SK-N-SH (cell line): ENCODE measurements at regions not wholly inside any gene's neighbourhood (a gene's known extent, or its start where the extent isn't known, plus 50 kb on each side); places are given as distances from the start of the nearest gene placed in this dataset.

Experiments used
- CTCF ChIA-PET: fragments of 300-600, 350-600 bp; formaldehyde crosslinking; extraction: SDS; loops from one replicate; lab custom pipeline; 2021; lab: Yijun Ruan, JAX
- POLR2A ChIA-PET: fragments of 350-600 bp; sonication (Branson Sonifier 250); formaldehyde crosslinking; extraction: SDS; loops from one replicate; lab custom pipeline; 2020; ENCODE audit warnings: antibody characterized with exemption, inconsistent platforms; lab: Yijun Ruan, JAX
- DNase-seq: peaks from one replicate; pipeline ENCODE4 v3.0.0; 2012
- H2AFZ ChIP-seq: fragments of 200-600 bp; sonication (generic); 2 replicates; pipeline ENCODE4 v1.8.1; 2016; ENCODE audit warnings: antibody characterized with exemption, mild to moderate bottlenecking, low read depth
- H3F3A ChIP-seq: fragments of 200-600 bp; sonication (generic); replicated peaks from 2 replicates; pipeline ENCODE3; 2016; ENCODE audit warnings: antibody characterized with exemption, mild to moderate bottlenecking; ENCODE audit not compliant: insufficient read depth
- H3K27ac ChIP-seq, 2 experiments: fragments of 200-500 bp in 1 of 2; fragments of 200-600 bp in 1 of 2; sonication (Bioruptor generic) in 1 of 2; sonication (generic), shearing (Covaris generic) in 1 of 2; 2 replicates each; pipeline versions ENCODE4 v1.5.1 to v1.6.1; 2014 to 2016; ENCODE audit warnings: low read depth in 2 of 2, inconsistent platforms in 1 of 2, low read length in 1 of 2, mild to moderate bottlenecking in 1 of 2, mixed read lengths in 1 of 2
- H3K27me3 ChIP-seq: fragments of 200-600 bp; sonication (generic), shearing (Covaris generic); 2 replicates; pipeline ENCODE4 v1.6.1; 2016; ENCODE audit warnings: mixed run types; ENCODE audit not compliant: insufficient read depth
- H3K36me3 ChIP-seq, 2 experiments: fragments of 200-500 bp in 1 of 2; fragments of 200-600 bp in 1 of 2; sonication (Bioruptor generic) in 1 of 2; sonication (generic) in 1 of 2; replicated peaks in 1 of 2; 2 replicates each; pipeline versions ENCODE3 to v1.5.1; 2014 to 2016; ENCODE audit warnings: low read length in 1 of 2, mild to moderate bottlenecking in 1 of 2; ENCODE audit not compliant: insufficient read depth in 2 of 2, control insufficient read depth in 1 of 2
- H3K4me1 ChIP-seq, 2 experiments: fragments of 200-500 bp in 1 of 2; fragments of 200-600 bp in 1 of 2; sonication (Bioruptor generic) in 1 of 2; sonication (generic), shearing (Covaris generic) in 1 of 2; 2 replicates each; pipeline versions ENCODE4 v1.5.1 to v1.6.1; 2014 to 2016; ENCODE audit warnings: low read depth in 1 of 2, low read length in 1 of 2, mixed run types in 1 of 2; ENCODE audit not compliant: insufficient read depth in 2 of 2, control insufficient read depth in 1 of 2
- H3K4me2 ChIP-seq: fragments of 200-600 bp; sonication (generic), shearing (Covaris generic); 2 replicates; pipeline ENCODE4 v1.6.1; 2017; ENCODE audit warnings: mixed run types
- H3K4me3 ChIP-seq, 2 experiments: fragments of 200-500 bp in 1 of 2; fragments of 200-600 bp in 1 of 2; sonication (Bioruptor generic) in 1 of 2; sonication (generic), shearing (Covaris generic) in 1 of 2; 2 replicates each; pipeline versions ENCODE4 v1.5.1 to v1.8.1; 2014 to 2016; ENCODE audit warnings: low read depth in 2 of 2, inconsistent platforms in 1 of 2, low read length in 1 of 2, mild to moderate bottlenecking in 1 of 2, mixed read lengths in 1 of 2, moderate library complexity in 1 of 2
- H3K79me2 ChIP-seq: fragments of 200-600 bp; sonication (generic); 2 replicates; pipeline ENCODE4 v1.8.1; 2017; ENCODE audit warnings: mild to moderate bottlenecking; ENCODE audit not compliant: insufficient read depth
- H3K9ac ChIP-seq: fragments of 200-600 bp; sonication (generic); 2 replicates; pipeline ENCODE4 v1.6.1; 2017; ENCODE audit warnings: mixed run types
- H3K9me2 ChIP-seq: fragments of 200-600 bp; sonication (generic); 2 replicates; pipeline ENCODE4 v1.6.1; 2017; ENCODE audit warnings: mixed run types
- H3K9me3 ChIP-seq: fragments of 200-600 bp; sonication (generic); 2 replicates; pipeline ENCODE4 v1.6.1; 2017; ENCODE audit warnings: mixed run types, mild to moderate bottlenecking, moderate library complexity
- H4K20me1 ChIP-seq: fragments of 200-600 bp; sonication (generic); 2 replicates; pipeline ENCODE4 v1.6.1; 2017; ENCODE audit warnings: mild to moderate bottlenecking, mixed run types; ENCODE audit not compliant: insufficient read depth
- CTCF ChIP-seq: fragments of 200-600 bp; sonication (generic); IDR thresholded peaks from 2 replicates; pipeline ENCODE4 v1.6.1; 2017; ENCODE audit warnings: antibody characterized with exemption, mild to moderate bottlenecking, moderate library complexity
- EP300 ChIP-seq, 2 experiments: IDR thresholded peaks; 2 replicates each; pipeline versions ENCODE4 v1.4.0 to v1.6.1; 2012; ENCODE audit warnings: borderline replicate concordance in 1 of 2, low read depth in 1 of 2, low read length in 1 of 2
- FOSL2 ChIP-seq: IDR thresholded peaks from 2 replicates; pipeline ENCODE4 v1.4.0; 2012; ENCODE audit warnings: low read depth, mild to moderate bottlenecking, moderate library complexity, borderline replicate concordance
- NRF1 ChIP-seq: IDR thresholded peaks from 2 replicates; pipeline ENCODE4 v1.6.1; 2012; ENCODE audit warnings: low read depth, mild to moderate bottlenecking, low read length
- RCOR1 ChIP-seq: fragments of 150-350 bp; IDR thresholded peaks from 2 replicates; pipeline ENCODE4 v1.6.1; 2017; ENCODE audit warnings: antibody characterized with exemption, low read length
- REST ChIP-seq: IDR thresholded peaks from 2 replicates; pipeline ENCODE4 v1.6.1; 2012; ENCODE audit warnings: mild to moderate bottlenecking, low read depth, low read length, moderate library complexity
- RXRA ChIP-seq: IDR thresholded peaks from 2 replicates; pipeline ENCODE4 v1.4.0; 2012; ENCODE audit warnings: low read depth, mild to moderate bottlenecking, borderline replicate concordance
- TEAD4 ChIP-seq: IDR thresholded peaks from 2 replicates; pipeline ENCODE4 v1.4.0; 2012; ENCODE audit warnings: mild to moderate bottlenecking, borderline replicate concordance; ENCODE audit not compliant: insufficient read depth
- USF1 ChIP-seq: IDR thresholded peaks from 2 replicates; pipeline ENCODE4 v1.4.0; 2012; ENCODE audit warnings: low read depth, borderline replicate concordance
- ZBTB33 ChIP-seq: IDR thresholded peaks from 2 replicates; pipeline ENCODE4 v1.4.0; 2012; ENCODE audit warnings: low read depth, borderline replicate concordance
- WGBS: methylation state at CpG from one replicate; pipeline ENCODE4 v1.1.6; 2017; ENCODE audit warnings: low lambda C conversion rate; 5-methylcytosine and 5-hydroxymethylcytosine counted together

GRCh38 chrX:95675011-95675410 lies 1009.6 kb upstream of the DIAPH2 start:
- Histone ChIP-seq H3K4me2 (no peak overlapping the region), H3K4me1 (no peaks in the 10 kb centered on the region), H3K79me2 (no peaks in the 10 kb centered on the region), H3K36me3 (no peaks in the 10 kb centered on the region)
- POLR2A ChIA-PET, result no interaction called here
- TF ChIP-seq USF1 (no peak), EP300 (IDR thresholded peaks at IDR 0.05; ENCODE audit: borderline replicate concordance in 1 of 2, low read depth in 1 of 2, low read length in 1 of 2) (no peak), RCOR1 (no peak), REST (no peak), RXRA (no peak), TEAD4 (no peak), CTCF (no peak), FOSL2 (no peak), NRF1 (no peak), ZBTB33 (no peak)
- TF ChIP-seq, all 33 proteins: peak for 0
- Histone ChIP-seq H3K4me3 (no peak overlapping the region), H2AFZ (no peak overlapping the region), H4K20me1 (no peaks in the 10 kb centered on the region), H3K9ac (no peak overlapping the region), H3K9me3 (no peaks in the 10 kb centered on the region), H3K27ac (no peak overlapping the region), H3F3A (no peaks in the 10 kb centered on the region), H3K9me2 (no peaks in the 10 kb centered on the region), H3K27me3 (no peaks in the 10 kb centered on the region)
- 3% methylated on average over 2 of the region's 2 CpGs for WGBS
- no peak for DNase-seq
- CTCF ChIA-PET, result no interaction called here
